Common myeloid progenitor, CD34-positive (primary cell): ENCODE measurements at regions not wholly inside any gene's neighbourhood (a gene's known extent, or its start where the extent isn't known, plus 50 kb on each side); places are given as distances from the start of the nearest gene placed in this dataset.

Experiments used
- CTCF ChIA-PET: fragments of 350-600 bp; sonication (Branson Sonifier 250); formaldehyde crosslinking; loops from one replicate; lab custom pipeline; 2021; ENCODE audit warnings: antibody characterized with exemption; lab: Charles Lee
- POLR2A ChIA-PET: fragments of 350-600 bp; sonication (Branson Sonifier 250); formaldehyde crosslinking; loops from one replicate; lab custom pipeline; 2021; ENCODE audit warnings: antibody characterized with exemption; lab: Charles Lee
- DNase-seq, 3 donors: peaks; one replicate each; pipeline versions ENCODE4 v3.0.0 to v3.0.0-alpha.2; 2013
- H3K27ac ChIP-seq, 2 experiments: 1 replicate in 1 of 2; 2 replicates in 1 of 2; pipeline ENCODE4 v1.7.0; 2013; ENCODE audit warnings: inconsistent platforms in 2 of 2, low read length in 2 of 2, mild to moderate bottlenecking in 2 of 2, low read depth in 1 of 2, moderate library complexity in 1 of 2; ENCODE audit not compliant: severe bottlenecking in 2 of 2, insufficient read depth in 1 of 2, poor library complexity in 1 of 2
- H3K27me3 ChIP-seq, 5 experiments: replicated peaks in 2 of 5; 1 replicate in 3 of 5; 2 replicates in 2 of 5; pipeline versions ENCODE4 v1.6.1 to v1.7.0; 2013; ENCODE audit warnings: low read length in 4 of 5, mild to moderate bottlenecking in 2 of 5, moderate library complexity in 2 of 5, inconsistent platforms in 1 of 5; ENCODE audit not compliant: insufficient read depth in 5 of 5, control insufficient read depth in 4 of 5
- H3K36me3 ChIP-seq, 4 experiments: 1 replicate in 2 of 4; 2 replicates in 2 of 4; pipeline versions ENCODE4 v1.6.1 to v1.7.0; 2013; ENCODE audit warnings: low read length in 3 of 4, control low read depth in 1 of 4, mild to moderate bottlenecking in 1 of 4; ENCODE audit not compliant: control insufficient read depth in 4 of 4, insufficient read depth in 4 of 4
- H3K4me1 ChIP-seq, 4 experiments: 1 replicate in 3 of 4; 2 replicates in 1 of 4; pipeline versions ENCODE4 v1.6.1 to v1.7.1; 2013; ENCODE audit warnings: low read length in 3 of 4, mild to moderate bottlenecking in 3 of 4, control low read depth in 1 of 4, inconsistent platforms in 1 of 4, moderate library complexity in 1 of 4; ENCODE audit not compliant: control insufficient read depth in 4 of 4, insufficient read depth in 4 of 4; ENCODE audit errors: control extremely low read depth in 1 of 4
- H3K4me3 ChIP-seq, 7 experiments: 1 replicate in 4 of 7; 2 replicates in 3 of 7; pipeline versions ENCODE4 v1.5.1 to v1.7.0; 2013; ENCODE audit warnings: mild to moderate bottlenecking in 7 of 7, low read length in 6 of 7, moderate library complexity in 6 of 7, inconsistent platforms in 2 of 7, low read depth in 2 of 7, control low read depth in 1 of 7; ENCODE audit not compliant: insufficient read depth in 4 of 7, control insufficient read depth in 1 of 7; ENCODE audit errors: extremely low read depth in 1 of 7
- H3K9me3 ChIP-seq, 5 experiments: 1 replicate in 4 of 5; 2 replicates in 1 of 5; pipeline versions ENCODE4 v1.6.1 to v1.7.1; 2013; ENCODE audit warnings: low read length in 4 of 5, mild to moderate bottlenecking in 2 of 5, inconsistent platforms in 1 of 5, low read depth in 1 of 5, moderate library complexity in 1 of 5; ENCODE audit not compliant: control insufficient read depth in 4 of 5, insufficient read depth in 2 of 5; ENCODE audit errors: control extremely low read depth in 1 of 5
- WGBS: methylation state at CpG from one replicate; pipeline ENCODE4 v1.1.5; 2013; ENCODE audit not compliant: insufficient coverage; 5-methylcytosine and 5-hydroxymethylcytosine counted together

DNA sequence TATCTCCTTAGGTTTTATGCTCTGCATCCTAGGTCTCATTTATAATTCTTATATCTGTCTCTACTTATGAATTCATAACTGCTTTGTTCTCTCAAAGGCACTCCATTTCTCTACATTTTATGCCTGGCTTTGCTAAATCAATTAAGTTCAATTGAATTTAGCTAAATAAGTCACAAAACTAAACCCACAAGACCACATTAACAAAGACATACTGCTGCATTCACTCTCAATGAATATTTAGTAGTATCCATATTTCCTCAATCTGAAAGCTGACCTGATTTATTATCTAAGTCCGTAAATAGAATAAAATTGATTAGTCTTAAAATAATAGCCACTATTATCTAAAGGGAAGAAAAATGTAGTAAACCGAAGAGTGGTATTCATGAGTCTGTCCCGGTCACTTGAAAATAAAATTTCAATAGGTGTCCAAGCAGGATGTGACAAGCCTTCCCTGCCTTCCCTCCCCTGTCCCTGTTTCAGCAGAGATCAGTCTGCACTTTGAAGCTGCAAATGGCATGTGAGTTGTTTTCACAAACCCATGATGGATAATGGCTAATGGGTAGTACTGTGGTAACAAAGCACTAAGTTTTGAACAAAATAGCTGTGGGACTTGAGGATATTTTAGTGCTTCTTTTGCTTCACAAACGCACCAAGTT is 295.0 kb upstream of the NCAM2 start:
- H3K36me3 ChIP-seq, result no peaks in the 10 kb centered on the region
- H3K27ac ChIP-seq, result no peak overlapping the region
- H3K4me3 ChIP-seq, result no peak overlapping the region
- WGBS, result 71% methylated on average over 1 of the region's 4 CpGs
- no peaks in the 10 kb centered on the region for H3K4me1 ChIP-seq
- CTCF ChIA-PET, result no interaction called here
- H3K9me3 ChIP-seq, result no peaks in the 10 kb centered on the region
- H3K27me3 ChIP-seq, result no peaks in the 10 kb centered on the region
- POLR2A ChIA-PET, result no interaction called here
- DNase-seq, result no peak

DNA sequence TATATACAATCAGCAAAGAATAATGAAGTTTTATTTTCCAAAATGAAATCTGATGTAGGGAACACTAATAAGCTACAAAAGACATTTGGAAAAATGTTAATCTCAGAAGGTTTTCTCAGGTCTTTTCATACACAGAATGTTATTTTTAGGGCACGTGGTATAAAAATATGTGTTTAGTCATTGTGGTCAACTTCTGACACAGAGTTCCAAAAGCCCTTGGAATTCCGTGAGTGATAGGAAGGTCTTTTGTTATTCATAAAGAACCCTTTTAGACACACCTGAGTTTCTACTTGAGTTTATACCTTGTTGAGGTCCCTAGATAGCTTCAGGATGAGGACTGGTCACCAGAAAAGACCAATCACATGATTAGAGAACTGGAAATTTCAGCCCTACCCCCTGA is 277.6 kb upstream of the NCAM2 start:
- Histone ChIP-seq H3K4me3 (no peak overlapping the region), H3K36me3 (no peaks in the 10 kb centered on the region), H3K9me3 (peaks cover 0 to 3% (median 0%) of the 10 kb centered on the region in 5 experiments), H3K4me1 (no peaks in the 10 kb centered on the region), H3K27me3 (no peaks in the 10 kb centered on the region), H3K27ac (no peak overlapping the region)
- ChIA-PET CTCF (no interaction called here), POLR2A (no interaction called here)
- whole genome bisulfite sequencing, result 20% methylated on average over 1 of the region's 2 CpGs
- no peak for DNase-seq

DNA sequence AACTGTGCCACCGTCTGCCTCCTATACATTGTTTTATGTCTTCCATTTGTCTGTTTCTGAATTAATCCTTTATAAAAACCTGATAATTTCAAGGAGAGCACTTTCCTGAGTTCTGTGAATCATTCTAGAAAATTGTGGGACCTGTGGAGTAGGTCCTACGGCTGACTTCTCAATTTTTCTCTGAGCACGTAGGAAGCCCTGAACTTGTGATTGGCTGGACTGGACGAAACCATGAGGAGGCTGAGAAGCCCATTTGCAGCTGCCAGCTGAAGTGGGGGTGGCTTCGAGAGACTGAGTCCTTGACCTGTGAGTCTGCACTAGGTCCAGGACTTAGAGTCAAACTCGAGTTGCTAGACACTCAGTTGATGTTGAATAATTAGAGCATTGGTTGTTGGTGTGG is 277.1 kb upstream of the NCAM2 start:
- Histone ChIP-seq H3K9me3 (peaks cover 0 to 3% (median 0%) of the 10 kb centered on the region in 5 experiments), H3K27ac (no peak overlapping the region), H3K36me3 (no peaks in the 10 kb centered on the region), H3K4me1 (no peaks in the 10 kb centered on the region), H3K4me3 (no peak overlapping the region), H3K27me3 (no peaks in the 10 kb centered on the region)
- 94% methylated on average over 5 of the region's 6 CpGs for WGBS
- ChIA-PET CTCF (no interaction called here), POLR2A (no interaction called here)
- DNase-seq, result no peak

DNA sequence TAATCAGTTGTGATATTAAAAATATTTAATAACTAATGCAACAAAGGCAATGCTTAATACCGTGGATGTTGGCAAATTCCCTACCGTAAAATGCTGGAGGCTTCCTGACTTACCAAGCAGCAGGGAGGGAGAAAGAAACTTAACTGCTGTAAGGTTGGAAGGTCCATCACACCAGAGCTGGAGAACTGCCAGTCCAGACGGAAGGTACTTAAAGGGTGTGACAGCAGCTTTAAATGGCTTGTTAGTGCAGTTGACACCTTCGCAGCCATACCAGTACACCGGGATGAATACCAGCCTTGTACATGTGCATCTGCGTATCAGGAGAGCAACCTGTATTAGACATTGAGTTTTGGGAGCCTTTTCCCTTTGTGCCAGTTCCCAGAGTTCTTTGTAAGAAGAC is 269.5 kb upstream of the NCAM2 start:
- H3K4me1 ChIP-seq, result no peaks in the 10 kb centered on the region
- ChIA-PET CTCF (no interaction called here), POLR2A (no interaction called here)
- no peak overlapping the region for H3K27ac ChIP-seq
- no peak overlapping the region for H3K4me3 ChIP-seq
- H3K9me3 ChIP-seq, result peaks cover 0 to 4% (median 0%) of the 10 kb centered on the region in 5 experiments
- WGBS, result 100% methylated on average over 5 of the region's 6 CpGs
- no peaks in the 10 kb centered on the region for H3K36me3 ChIP-seq
- DNase-seq, result no peak
- no peaks in the 10 kb centered on the region for H3K27me3 ChIP-seq

DNA sequence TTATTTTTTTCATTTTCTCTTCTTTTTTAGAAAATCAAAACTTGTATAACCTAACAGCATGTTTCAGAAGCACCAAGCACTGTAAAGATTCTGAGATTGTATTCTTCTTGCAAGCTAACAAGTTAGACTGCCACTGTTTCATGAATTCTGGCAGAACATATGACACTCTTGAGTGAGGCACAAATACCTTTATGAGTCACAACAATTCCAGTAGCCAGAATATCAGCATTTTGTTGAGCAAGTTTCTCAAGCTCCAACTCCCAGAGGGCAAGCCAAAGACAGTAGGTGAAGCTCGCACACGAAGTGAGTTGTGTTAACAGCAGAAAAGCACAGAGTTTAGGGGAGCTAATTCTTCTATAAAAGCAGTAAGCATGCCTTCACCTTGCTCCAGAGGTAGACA is 268.8 kb upstream of the NCAM2 start:
- CTCF ChIA-PET, result no interaction called here

DNA sequence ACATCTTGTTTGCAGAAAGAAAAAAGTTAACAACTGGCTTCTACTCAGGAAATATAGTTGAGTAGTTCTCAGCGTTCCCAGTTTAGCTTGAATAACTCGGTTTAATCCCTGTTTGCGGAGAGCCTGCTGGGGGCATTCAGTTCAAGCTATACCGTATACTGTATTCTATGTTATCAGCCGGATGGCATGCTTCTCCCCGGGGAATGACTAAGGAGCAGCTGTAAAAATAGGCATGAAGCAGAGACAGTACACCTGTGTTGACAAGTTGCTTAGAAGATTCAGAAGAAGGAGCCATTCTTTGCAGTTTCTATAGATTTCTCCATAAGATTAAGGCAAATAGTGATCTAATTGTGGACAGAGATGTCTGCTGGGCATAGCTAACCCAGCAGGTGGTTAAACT is 267.8 kb upstream of the NCAM2 start:
- Histone ChIP-seq H3K4me1 (no peaks in the 10 kb centered on the region), H3K4me3 (no peak overlapping the region), H3K9me3 (peaks cover 0 to 4% (median 0%) of the 10 kb centered on the region in 5 experiments), H3K27ac (no peak overlapping the region), H3K36me3 (no peaks in the 10 kb centered on the region), H3K27me3 (no peaks in the 10 kb centered on the region)
- 96% methylated on average over 6 of the region's 6 CpGs for WGBS
- POLR2A ChIA-PET, result no interaction called here
- DNase-seq, result no peak
- CTCF ChIA-PET, result interaction anchor here (0.6 kb wide), 1 partner anchor 1381 kb away, joined by 3 read pairs; no protein-coding TSS in a partner anchor

More for the DNA sequence above, 268.8 kb upstream of the NCAM2 start:
- H3K4me3 ChIP-seq, result no peak overlapping the region
- no peaks in the 10 kb centered on the region for H3K27me3 ChIP-seq
- H3K4me1 ChIP-seq, result no peaks in the 10 kb centered on the region
- H3K9me3 ChIP-seq, result peaks cover 0 to 4% (median 0%) of the 10 kb centered on the region in 5 experiments
- H3K27ac ChIP-seq, result no peak overlapping the region
- H3K36me3 ChIP-seq, result no peaks in the 10 kb centered on the region
- WGBS, result 100% methylated on average over 1 of the region's 2 CpGs
- no peak for DNase-seq
- POLR2A ChIA-PET, result no interaction called here

DNA sequence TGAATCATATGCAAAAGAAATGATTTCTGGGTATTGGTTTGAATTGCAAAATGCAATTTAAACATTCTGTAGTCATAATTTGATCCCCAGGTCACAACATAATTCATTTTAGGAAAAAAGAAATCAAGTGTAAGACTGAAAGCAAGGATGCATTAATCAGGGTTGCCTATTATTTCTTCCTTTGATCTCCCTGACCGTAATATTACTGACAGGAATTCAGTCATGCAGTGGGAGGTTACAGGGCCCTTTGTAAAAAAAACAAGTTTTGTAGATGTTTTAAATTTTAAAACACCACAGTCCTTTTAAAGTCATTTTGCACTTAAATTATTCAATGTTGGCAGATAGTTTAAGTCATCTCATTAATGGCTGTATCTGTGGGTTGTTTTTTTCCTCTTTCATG is 263.0 kb upstream of the NCAM2 start:
- no peak for DNase-seq
- no peaks in the 10 kb centered on the region for H3K36me3 ChIP-seq
- H3K27ac ChIP-seq, result no peak overlapping the region
- WGBS, result no CpG with 5 or more reads among the region's 1 CpG
- ChIA-PET POLR2A (no interaction called here), CTCF (no interaction called here)
- no peaks in the 10 kb centered on the region for H3K27me3 ChIP-seq
- H3K9me3 ChIP-seq, result peaks cover 0 to 6% (median 0%) of the 10 kb centered on the region in 5 experiments
- no peak overlapping the region for H3K4me3 ChIP-seq
- no peaks in the 10 kb centered on the region for H3K4me1 ChIP-seq
